Prostate gland (tissue), 2 donors: ENCODE measurements at regions not wholly inside any gene's neighbourhood (a gene's known extent, or its start where the extent isn't known, plus 50 kb on each side); places are given as distances from the start of the nearest gene placed in this dataset.
"Not testable (repeated sequence)": the region's sequence is repeated elsewhere in the genome, so short reads cannot be mapped to it uniquely, and the experiment has no call there.

Experiments
- DNase-seq: peaks from one replicate; pipeline ENCODE4 v3.0.0-alpha.2; 2019; ENCODE audit warnings: low spot score
- H3K27ac ChIP-seq, 2 donors: fragments of 200-600 bp; sonication (generic); 2 replicates each; pipeline ENCODE4 v1.5.1; 2017 to 2019
- H3K27me3 ChIP-seq: fragments of 200-600 bp; sonication (generic); replicated peaks from 2 replicates; pipeline ENCODE4 v1.5.1; 2019; ENCODE audit not compliant: insufficient read depth
- H3K36me3 ChIP-seq, 2 donors: fragments of 200-600 bp; sonication (generic); 1 replicate in 1 of 2; 2 replicates in 1 of 2; pipeline versions ENCODE4 v1.5.1 to v1.8.1; 2017 to 2019
- H3K4me1 ChIP-seq: fragments of 200-600 bp; sonication (generic); replicated peaks from 2 replicates; pipeline ENCODE4 v1.5.1; 2019
- H3K4me3 ChIP-seq, 2 donors: fragments of 200-600 bp; sonication (generic); 2 replicates each; pipeline ENCODE4 v1.5.1; 2017 to 2019
- H3K9me3 ChIP-seq: fragments of 200-600 bp; sonication (generic); 2 replicates; pipeline ENCODE4 v1.5.1; 2017
- POLR2A ChIP-seq: fragments of 450-650 bp; IDR thresholded peaks from one replicate; pipeline ENCODE4 v1.6.1; 2016; ENCODE audit warnings: antibody characterized with exemption, mild to moderate bottlenecking
- POLR2AphosphoS5 ChIP-seq: sonication (generic); formaldehyde crosslinking; IDR thresholded peaks from one replicate; pipeline ENCODE4 v1.6.1; 2017; ENCODE audit warnings: antibody characterized with exemption
- whole genome bisulfite sequencing: methylation state at CpG from one replicate; pipeline ENCODE4 v1.1.5; 2018; 5-methylcytosine and 5-hydroxymethylcytosine counted together
- intact Hi-C: fragments of 100-400 bp; cut with DNase I; formaldehyde crosslinking; loops from one replicate; pipeline ENCODE4 v1.14.2; 2022
- TF ChIP-seq, protein P1 (sequence below), 4 experiments: fragments of 200-600 bp in 2 of 4; fragments of 450-650 bp in 2 of 4; sonication (generic) in 2 of 4; IDR thresholded peaks; 1 replicate in 3 of 4; 2 replicates in 1 of 4; pipeline ENCODE4 v1.5.1; 2016 to 2019; ENCODE audit warnings: antibody characterized with exemption in 4 of 4, mild to moderate bottlenecking in 2 of 4, moderate library complexity in 2 of 4

DNA sequence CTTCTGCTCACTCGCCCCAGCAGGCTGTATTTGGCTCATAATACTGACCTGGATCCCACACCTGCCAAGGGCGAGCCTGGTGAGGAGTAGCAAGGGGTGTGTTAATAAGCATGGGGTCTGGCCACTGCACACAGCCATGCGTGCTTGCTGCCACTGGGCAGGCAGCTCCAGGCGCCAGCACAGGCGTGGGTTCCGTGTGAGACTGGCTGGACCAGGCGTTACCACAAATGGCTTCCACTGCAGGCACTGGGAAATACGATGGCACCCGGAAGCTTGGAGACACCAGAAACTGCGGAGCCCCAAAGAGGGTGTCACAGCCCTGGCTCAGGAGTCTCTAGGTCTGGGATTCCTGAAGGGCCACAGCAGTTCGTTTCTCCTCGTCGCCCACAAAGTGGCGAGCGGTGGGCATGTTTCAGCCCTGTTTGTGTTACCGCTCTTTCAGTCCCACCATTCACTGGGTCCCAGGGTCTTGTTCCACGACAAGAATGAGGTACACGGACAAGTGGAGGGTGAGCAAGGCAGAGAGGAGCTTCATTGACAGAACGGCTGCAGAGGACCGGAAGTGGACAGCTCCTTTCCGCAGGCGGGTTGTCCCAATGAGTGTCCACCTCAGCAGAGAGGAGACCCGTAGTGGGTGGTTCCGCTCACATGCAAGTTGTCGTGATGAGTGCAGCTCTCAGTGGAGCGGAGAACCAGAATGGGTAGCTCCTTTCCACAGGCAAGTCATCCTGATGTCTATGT is 428.9 kb downstream of the EPHA5 start:
- Histone ChIP-seq H3K9me3 (no peaks in the 10 kb centered on the region), H3K4me3 (no peak overlapping the region), H3K27me3 (no peaks in the 10 kb centered on the region), H3K4me1 (no peaks in the 10 kb centered on the region), H3K36me3 (no peaks in the 10 kb centered on the region), H3K27ac (no peak overlapping the region)
- WGBS = 97% methylated on average over 26 of the region's 26 CpGs
- intact Hi-C loops = no loop called here
- TF ChIP-seq, protein P1, sequence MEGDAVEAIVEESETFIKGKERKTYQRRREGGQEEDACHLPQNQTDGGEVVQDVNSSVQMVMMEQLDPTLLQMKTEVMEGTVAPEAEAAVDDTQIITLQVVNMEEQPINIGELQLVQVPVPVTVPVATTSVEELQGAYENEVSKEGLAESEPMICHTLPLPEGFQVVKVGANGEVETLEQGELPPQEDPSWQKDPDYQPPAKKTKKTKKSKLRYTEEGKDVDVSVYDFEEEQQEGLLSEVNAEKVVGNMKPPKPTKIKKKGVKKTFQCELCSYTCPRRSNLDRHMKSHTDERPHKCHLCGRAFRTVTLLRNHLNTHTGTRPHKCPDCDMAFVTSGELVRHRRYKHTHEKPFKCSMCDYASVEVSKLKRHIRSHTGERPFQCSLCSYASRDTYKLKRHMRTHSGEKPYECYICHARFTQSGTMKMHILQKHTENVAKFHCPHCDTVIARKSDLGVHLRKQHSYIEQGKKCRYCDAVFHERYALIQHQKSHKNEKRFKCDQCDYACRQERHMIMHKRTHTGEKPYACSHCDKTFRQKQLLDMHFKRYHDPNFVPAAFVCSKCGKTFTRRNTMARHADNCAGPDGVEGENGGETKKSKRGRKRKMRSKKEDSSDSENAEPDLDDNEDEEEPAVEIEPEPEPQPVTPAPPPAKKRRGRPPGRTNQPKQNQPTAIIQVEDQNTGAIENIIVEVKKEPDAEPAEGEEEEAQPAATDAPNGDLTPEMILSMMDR (IDR thresholded peaks at IDR 0.05) = no peak
- TF ChIP-seq POLR2AphosphoS5 = no peak
- TF ChIP-seq POLR2A = no peak
- no peak for DNase-seq

DNA sequence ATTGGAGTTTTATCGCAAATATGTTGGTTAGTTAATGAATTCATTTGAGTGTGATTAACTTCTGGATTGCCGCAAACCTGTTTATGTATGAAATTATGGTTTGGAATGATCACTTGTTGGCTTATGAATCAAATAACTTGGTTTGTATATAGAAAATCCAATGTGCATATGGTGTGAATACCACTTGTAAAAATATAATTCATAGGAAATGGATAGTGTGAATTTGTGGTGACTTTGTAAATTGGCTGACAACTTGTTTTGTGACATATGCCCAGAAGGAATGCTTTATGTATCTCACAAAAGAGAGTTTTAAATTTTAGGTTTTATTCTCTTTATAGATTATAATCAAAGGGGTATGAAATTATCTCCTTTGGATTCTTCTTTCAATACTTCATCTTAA is 436.2 kb downstream of the EPHA5 start:
- H3K4me1 ChIP-seq = no peaks in the 10 kb centered on the region
- no peaks in the 10 kb centered on the region for H3K27me3 ChIP-seq
- WGBS = 98% methylated on average over 2 of the region's 2 CpGs
- H3K9me3 ChIP-seq = no peaks in the 10 kb centered on the region
- TF ChIP-seq POLR2AphosphoS5 (no peak), POLR2A (no peak)
- TF ChIP-seq, protein P1 (IDR thresholded peaks at IDR 0.05) = no peak
- no peak for DNase-seq
- intact Hi-C loops = no loop called here
- no peaks in the 10 kb centered on the region for H3K36me3 ChIP-seq
- H3K27ac ChIP-seq = no peak overlapping the region
- H3K4me3 ChIP-seq = no peak overlapping the region

DNA sequence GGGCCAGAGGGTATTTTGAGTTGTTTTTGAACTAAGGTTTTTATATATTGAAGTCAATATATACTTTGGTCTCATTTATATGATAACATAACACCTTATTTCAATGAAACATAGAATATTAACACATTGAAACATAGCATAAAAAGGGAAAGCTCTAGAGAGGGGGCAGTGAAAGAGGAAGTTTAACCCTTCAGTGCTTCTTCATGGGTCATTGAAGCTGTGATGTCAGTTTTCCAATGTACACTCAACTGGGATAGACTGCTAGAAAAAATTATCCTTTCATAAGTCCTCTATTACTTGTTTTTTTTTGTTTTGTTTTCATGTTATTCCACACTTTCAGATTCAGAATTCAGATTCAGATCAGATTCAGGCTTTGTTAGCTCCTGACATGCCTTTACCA is 442.7 kb downstream of the EPHA5 start:
- no peaks in the 10 kb centered on the region for H3K4me1 ChIP-seq
- no peak overlapping the region for H3K4me3 ChIP-seq
- H3K27me3 ChIP-seq = no peaks in the 10 kb centered on the region
- H3K36me3 ChIP-seq = no peaks in the 10 kb centered on the region
- no peak overlapping the region for H3K27ac ChIP-seq
- no peaks in the 10 kb centered on the region for H3K9me3 ChIP-seq
- DNase-seq = no peak
- TF ChIP-seq POLR2A (no peak), POLR2AphosphoS5 (no peak)
- TF ChIP-seq, protein P1 (IDR thresholded peaks at IDR 0.05) = no peak
- intact Hi-C loops = no loop called here

DNA sequence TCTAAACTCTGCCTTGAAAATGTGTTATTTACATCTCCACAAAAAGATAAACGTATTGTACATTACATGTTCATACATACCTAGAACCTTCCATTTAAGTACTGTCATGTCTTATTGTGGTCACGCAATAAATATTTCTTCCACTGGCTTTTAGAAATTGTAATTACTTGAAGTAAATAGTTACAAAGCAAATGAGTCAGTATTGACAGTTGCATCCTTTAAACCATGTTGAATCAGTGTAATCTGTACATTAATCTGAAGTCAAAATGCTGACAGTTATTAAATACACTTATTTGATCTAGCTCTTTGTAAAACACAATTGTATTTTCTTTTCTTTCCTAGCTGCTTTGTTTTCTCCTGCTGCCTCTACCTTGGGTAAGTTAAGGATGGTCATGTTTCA is 446.7 kb downstream of the EPHA5 start:
- no peak for TF ChIP-seq POLR2A
- TF ChIP-seq, protein P1 (IDR thresholded peaks at IDR 0.05) = no peak

DNA sequence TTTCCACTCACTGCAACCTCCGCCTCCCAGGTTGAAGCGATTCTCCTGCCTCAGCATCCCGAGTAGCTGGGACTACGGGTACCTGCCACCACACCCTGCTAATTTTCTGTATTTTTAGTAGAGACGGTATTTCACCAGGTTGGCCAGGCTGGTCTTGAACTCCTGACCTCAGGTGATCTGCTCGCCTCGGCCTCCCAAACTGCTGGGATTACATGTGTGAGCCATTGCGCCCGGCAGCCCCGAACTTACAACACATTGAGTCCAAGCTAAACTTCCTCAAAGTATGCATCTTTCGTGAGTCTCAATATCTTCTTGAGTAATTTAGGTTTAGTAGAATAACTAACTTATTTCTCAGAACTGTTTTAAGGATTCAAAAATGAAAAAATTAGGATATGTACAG is 447.2 kb downstream of the EPHA5 start:
- intact Hi-C loops, H3K27me3 ChIP-seq, H3K9me3 ChIP-seq, H3K36me3 ChIP-seq, H3K4me1 ChIP-seq, H3K4me3 ChIP-seq, H3K27ac ChIP-seq, DNase-seq: not testable (repeated sequence)
- WGBS = 93% methylated on average over 11 of the region's 11 CpGs

More for the DNA sequence above, 446.7 kb downstream of the EPHA5 start:
- no peaks in the 10 kb centered on the region for H3K27me3 ChIP-seq
- H3K4me1 ChIP-seq = no peaks in the 10 kb centered on the region
- no peak overlapping the region for H3K27ac ChIP-seq
- whole genome bisulfite sequencing = 45% methylated on average over 2 of the region's 2 CpGs
- no peaks in the 10 kb centered on the region for H3K9me3 ChIP-seq
- intact Hi-C loops = no loop called here
- H3K36me3 ChIP-seq = no peaks in the 10 kb centered on the region
- DNase-seq = no peak
- H3K4me3 ChIP-seq = no peak overlapping the region
